PFSK-1 (cell line): ENCODE measurements at regions not wholly inside any gene's neighbourhood (a gene's known extent, or its start where the extent isn't known, plus 50 kb on each side); places are given as distances from the start of the nearest gene placed in this dataset.

Source experiments
- POLR2AphosphoS5 ChIP-seq: IDR thresholded peaks from 2 replicates; pipeline ENCODE4 v1.6.1; 2012; ENCODE audit warnings: low read depth, mild to moderate bottlenecking, control low read depth, low read length, moderate library complexity
- REST ChIP-seq, 2 experiments: IDR thresholded peaks; 2 replicates each; pipeline versions ENCODE4 v1.6.1 to v1.8.0; 2011 to 2012; ENCODE audit warnings: low read depth in 2 of 2, low read length in 2 of 2, control low read depth in 1 of 2, inconsistent platforms in 1 of 2, mild to moderate bottlenecking in 1 of 2, moderate library complexity in 1 of 2; ENCODE audit not compliant: insufficient read depth in 1 of 2
- SIN3A ChIP-seq: IDR thresholded peaks from 2 replicates; pipeline ENCODE4 v1.6.1; 2012; ENCODE audit warnings: mild to moderate bottlenecking, low read length, moderate library complexity, borderline replicate concordance; ENCODE audit not compliant: insufficient read depth
- TAF1 ChIP-seq: IDR thresholded peaks from 2 replicates; pipeline ENCODE4 v1.6.1; 2012; ENCODE audit warnings: low read length, control low read depth, borderline replicate concordance; ENCODE audit not compliant: insufficient read depth

DNA sequence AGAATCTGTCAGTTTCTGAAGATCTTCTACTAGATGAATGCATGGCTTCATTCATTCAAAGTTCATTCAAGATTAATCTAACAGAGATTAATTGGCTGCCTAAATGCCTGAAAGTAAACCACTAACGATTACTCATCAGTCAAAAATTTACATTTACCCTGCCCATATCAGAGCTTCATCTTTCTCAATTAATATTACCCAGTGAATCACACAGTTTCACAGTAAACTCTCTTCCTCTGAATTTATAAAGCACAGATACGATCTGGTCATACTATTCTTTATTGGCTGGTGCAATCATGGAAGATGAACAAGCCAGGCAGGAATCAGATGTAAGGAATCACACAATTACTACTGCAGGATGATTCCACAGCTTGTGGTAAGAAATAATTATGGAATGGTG, 377.7 kb downstream of the SLC16A7 start:
- TF ChIP-seq TAF1 (0 out of 2 replicates have a peak, but pooled peaks have one; percentile 39), REST (IDR thresholded peaks at IDR 0.05; ENCODE audit: insufficient read depth in 1 of 2, low read depth in 2 of 2, low read length in 2 of 2) (no peak), POLR2AphosphoS5 (no peak), SIN3A (no peak)
